ENCODE measurements at regions not wholly inside any gene's neighbourhood (a gene's known extent, or its start where the extent isn't known, plus 50 kb on each side); places are given as distances from the start of the nearest gene placed in this dataset.
"Not testable (repeated sequence)": the region's sequence is repeated elsewhere in the genome, so short reads cannot be mapped to it uniquely, and the experiment has no call there.

DNA sequence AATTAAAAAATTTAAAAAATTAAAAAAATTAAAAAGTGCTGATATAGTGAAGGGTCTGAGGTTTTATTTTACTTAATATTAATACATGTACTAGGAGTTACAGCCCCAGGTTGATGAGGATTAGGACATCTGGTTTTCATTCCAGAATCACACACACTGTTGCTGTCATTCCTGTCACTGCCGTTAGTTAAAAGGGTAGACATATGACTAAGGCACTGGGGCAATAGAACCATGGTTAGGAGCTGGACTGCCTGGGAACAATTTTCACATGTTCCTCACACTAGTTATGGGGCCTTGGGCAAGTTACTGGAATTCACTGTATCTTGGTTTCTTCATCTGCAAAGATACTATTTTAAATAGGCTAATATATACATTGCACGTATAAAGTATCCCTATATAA is 191.8 kb upstream of the DPYD start:
- H3K4me3 ChIP-seq (ENCODE audit: low read depth, low read length): no peak overlapping the region
- DNase-seq (ENCODE audit: low read depth): no peak
- TF ChIP-seq, protein P1, sequence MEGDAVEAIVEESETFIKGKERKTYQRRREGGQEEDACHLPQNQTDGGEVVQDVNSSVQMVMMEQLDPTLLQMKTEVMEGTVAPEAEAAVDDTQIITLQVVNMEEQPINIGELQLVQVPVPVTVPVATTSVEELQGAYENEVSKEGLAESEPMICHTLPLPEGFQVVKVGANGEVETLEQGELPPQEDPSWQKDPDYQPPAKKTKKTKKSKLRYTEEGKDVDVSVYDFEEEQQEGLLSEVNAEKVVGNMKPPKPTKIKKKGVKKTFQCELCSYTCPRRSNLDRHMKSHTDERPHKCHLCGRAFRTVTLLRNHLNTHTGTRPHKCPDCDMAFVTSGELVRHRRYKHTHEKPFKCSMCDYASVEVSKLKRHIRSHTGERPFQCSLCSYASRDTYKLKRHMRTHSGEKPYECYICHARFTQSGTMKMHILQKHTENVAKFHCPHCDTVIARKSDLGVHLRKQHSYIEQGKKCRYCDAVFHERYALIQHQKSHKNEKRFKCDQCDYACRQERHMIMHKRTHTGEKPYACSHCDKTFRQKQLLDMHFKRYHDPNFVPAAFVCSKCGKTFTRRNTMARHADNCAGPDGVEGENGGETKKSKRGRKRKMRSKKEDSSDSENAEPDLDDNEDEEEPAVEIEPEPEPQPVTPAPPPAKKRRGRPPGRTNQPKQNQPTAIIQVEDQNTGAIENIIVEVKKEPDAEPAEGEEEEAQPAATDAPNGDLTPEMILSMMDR (conservative IDR thresholded peaks at IDR 0.05; ENCODE audit: low read depth, low read length): no peak

DNA sequence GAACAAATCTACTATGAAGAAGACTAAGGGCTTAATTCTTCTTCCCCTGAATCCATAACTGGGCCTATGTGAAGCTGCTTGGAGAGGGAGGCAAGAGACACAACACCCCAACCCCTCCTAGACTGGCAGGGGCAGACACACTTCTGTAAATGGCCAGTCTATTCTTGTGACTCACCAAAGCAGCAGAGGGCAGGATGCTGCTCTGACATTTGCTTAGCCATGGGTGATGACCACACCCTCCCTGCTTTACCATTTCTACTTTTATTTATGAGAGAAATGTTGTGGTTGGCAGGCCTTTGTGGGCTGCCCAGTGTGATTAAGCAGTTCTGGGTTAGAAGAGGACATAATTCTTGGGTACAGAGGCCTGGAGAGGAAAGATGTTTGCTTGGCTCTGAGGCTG is 189.8 kb upstream of the DPYD start:
- no peak overlapping the region for H3K4me3 ChIP-seq (ENCODE audit: low read depth, low read length)
- no peak for DNase-seq (ENCODE audit: low read depth)
- TF ChIP-seq, protein P1 (conservative IDR thresholded peaks at IDR 0.05; ENCODE audit: low read depth, low read length): peak; percentile 7

DNA sequence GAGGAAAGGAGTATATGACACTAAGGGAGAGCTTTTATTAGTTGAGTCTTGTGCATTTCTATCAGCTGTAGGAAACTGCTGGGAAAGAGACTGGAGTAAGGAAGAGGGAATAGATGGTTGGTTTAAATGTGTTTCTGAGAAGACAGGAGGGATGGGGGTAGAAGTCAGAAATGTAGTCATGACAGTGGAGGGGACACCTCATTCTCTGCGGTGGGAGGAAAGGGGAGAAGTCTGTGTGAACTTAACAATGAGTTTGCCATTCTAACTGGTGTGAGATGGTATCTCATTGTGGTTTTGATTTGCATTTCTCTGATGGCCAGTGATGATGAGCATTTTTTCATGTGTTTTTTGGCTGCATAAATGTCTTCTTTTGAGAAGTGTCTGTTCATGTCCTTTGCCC is 187.5 kb upstream of the DPYD start:
- H3K4me3 ChIP-seq (ENCODE audit: low read depth, low read length); DNase-seq (ENCODE audit: low read depth): not testable (repeated sequence)

DNA sequence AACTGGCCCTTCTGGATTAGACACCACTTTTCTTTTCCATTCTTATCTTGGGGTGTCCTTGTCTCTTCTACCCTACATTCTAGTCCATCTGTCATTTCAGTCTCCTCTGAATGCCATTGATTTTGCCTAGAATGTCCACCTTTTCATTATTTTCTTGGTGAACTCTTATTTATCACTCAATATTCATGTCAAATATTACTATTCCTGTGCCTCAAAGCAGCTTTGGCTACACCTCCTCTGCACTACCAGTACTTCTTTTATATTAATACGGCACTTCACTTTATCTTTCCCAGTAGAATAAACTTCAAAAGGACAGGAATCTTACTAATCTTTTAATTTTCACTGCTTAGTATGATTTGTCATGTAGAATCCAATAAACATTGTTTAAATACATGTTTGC is 186.4 kb upstream of the DPYD start:
- H3K4me3 ChIP-seq (ENCODE audit: low read depth, low read length): no peak overlapping the region
- TF ChIP-seq, protein P1 (conservative IDR thresholded peaks at IDR 0.05; ENCODE audit: low read depth, low read length): no peak
- no peak for DNase-seq (ENCODE audit: low read depth)

DNA sequence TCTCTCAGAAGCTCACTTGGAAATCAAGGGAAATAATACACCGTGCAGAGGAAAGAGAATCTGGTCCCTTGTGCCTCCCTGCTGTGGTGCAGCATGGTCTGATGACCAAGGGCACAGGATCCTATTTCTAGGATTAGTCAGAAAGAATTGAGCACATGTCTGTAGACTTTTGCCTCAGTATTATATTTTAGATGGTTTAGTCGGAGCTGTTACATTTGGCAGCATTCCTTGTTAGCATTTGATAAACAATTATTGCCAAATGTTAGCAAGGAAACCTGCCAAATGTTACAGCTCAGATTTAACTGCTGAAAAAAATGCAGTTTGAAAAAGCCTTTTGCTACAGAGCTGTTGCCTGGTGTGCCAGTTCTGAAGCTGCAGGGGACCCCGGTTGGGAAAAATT is 183.5 kb upstream of the DPYD start:
- TF ChIP-seq, protein P1 (conservative IDR thresholded peaks at IDR 0.05; ENCODE audit: low read depth, low read length): no peak
- no peak overlapping the region for H3K4me3 ChIP-seq (ENCODE audit: low read depth, low read length)
- DNase-seq (ENCODE audit: low read depth): no peak

DNA sequence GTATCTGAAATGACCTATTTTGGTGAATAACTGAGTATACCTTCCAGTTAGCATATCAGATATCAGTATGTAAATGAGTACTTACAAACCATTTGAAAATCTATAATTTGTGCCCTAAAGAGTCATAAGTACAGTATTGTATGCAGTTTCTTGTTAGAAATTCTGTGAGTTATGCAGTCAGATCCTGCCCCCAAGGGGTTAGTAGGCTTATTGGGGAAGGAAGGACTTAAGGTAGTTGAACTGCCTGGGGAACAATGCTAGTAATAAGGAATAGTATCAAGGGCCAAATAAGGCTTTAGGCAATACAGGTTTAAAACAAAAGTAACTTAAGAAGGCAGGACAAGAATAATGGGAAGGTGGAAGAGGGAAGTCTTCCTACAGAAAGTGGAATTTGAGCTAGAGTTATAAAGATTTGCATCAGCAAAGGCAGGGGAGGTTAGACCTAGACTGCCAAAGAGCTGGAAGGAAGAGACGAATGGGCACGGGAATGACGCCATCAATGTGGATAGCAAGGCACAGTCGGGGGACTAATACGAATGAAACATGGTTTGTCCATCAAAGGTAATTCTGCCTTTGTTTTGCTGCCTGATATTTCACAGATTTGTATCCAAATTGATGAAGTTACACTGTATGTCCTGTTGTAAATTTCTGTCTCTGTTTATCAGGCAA is 182.9 kb upstream of the DPYD start:
- no peak for DNase-seq (ENCODE audit: low read depth)
- no peak overlapping the region for H3K4me3 ChIP-seq (ENCODE audit: low read depth, low read length)
- TF ChIP-seq, protein P1 (conservative IDR thresholded peaks at IDR 0.05; ENCODE audit: low read depth, low read length): peak; percentile 26

DNA sequence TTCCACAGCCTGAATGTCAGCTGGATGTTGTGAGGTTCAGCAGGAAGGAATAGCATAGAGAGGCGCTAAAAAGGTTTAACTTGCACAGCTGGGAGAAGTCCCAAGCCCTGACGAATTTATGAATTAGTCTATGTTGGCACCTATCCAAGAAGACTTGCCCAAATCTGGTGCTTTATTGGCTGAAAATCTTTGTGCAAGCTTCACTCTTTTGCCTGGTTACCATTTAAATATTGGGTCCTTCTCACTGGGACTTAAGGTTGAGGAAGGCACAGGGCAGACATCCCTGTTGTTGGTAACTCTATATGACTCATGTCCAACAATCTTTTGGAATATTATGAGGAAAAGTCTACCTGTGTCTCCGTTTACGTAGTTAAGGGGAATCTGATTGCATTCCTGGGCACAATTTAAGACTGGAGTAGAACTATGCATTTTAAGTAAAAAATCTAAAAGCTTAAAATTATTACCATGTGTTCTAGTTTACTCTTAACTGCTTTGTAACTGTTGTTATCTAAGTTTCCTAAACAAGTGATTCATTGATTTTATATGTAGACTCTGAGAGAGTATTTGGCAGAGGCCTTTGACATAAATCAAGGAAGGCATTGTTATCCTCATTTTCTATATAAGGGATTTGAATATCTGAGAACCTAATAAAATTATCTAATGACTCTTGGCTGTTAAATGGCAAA is 181.7 kb upstream of the DPYD start:
- DNase-seq (ENCODE audit: low read depth): no peak
- TF ChIP-seq, protein P1 (conservative IDR thresholded peaks at IDR 0.05; ENCODE audit: low read depth, low read length): no peak
- H3K4me3 ChIP-seq (ENCODE audit: low read depth, low read length): no peak overlapping the region

All from epithelial cell of proximal tubule (primary cell).